ENCODE measurements at regions not wholly inside any gene's neighbourhood (a gene's known extent, or its start where the extent isn't known, plus 50 kb on each side); places are given as distances from the start of the nearest gene placed in this dataset.
A peak's percentile ranks its signal among the peaks of the same experiment; 100 is the strongest.
"Not testable (repeated sequence)": the region's sequence is repeated elsewhere in the genome, so short reads cannot be mapped to it uniquely, and the experiment has no call there.

DNA sequence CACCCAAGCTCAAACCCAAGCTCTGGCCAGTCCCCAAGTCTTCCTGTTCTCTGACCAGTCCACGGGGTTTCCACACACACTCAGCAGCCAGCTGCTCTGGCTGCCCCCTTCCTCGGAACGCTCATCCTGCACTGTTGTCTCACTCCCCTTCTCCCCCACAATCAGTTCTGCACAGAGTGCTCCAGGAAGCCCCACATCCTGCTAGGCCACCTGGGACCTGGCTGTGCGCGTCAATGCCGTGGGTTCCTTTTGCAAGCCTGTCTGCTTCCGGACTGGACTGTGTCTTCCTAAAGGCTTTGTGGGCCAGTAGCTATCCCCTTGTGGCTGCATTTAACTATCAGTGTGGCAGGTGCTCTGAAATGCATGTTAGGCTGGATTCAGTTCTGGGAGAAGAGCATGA is 605.0 kb upstream of the RAB6C start:
- no peak for DNase-seq

DNA sequence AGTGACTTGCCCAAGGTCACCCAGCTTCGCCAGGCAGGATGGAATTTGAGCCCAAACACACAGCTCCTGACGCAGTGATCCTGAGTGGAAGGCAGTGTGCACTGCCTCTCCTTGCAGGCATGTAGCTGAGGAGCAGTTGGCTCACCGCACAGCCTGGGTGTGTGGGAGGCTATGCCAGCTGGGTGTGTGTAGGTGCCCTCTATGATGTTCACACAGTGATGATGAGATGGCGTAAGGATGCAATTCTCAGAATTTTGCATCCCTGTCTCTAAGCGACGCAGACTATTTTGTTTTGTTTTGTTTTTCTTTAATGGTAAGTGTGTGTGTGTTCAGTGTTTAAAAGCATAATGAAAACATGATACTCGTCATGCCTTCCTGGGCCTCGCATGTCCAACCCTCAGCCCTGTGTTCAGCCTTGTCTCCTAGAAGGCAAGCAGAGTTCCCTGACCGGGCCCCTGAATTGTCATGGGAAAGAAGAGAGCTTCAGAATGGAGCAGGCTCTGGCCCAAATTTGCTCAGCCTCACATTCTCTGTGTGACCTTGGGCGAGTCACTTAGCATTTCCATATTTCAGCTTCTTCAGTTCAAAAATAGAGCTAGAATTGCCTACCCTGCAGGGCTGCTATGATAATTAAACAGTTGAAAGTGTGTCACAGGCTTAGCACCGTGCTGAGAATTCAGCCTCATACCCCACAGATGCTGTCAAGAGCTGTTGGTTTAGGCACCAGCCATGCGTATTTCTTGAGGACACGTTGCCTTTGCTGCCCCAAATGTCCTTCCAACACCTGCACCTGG is 603.6 kb upstream of the RAB6C start:
- no peak for DNase-seq

GRCh38 chr2:129376426-129377077 is 602.9 kb upstream of the RAB6C start:
- no peak for DNase-seq

DNA sequence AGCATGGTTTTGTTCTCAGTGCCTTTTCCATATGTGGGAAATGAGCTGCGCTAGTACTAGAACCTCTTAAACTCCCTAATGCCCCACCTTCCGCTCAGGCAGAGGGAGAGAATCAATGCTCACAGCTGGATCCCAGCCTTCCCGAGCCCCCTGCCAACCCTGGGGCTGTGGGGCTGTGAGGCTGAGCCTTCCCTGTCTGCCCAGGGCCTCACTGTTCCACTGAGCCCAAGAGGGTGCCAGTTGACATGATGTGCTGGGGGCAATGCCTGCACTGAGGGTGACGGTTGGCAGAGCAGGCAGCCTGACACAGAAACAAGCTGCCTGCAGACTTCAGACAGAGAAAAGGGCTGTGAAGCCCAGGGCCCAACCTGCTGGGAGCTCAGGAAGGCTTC is 602.4 kb upstream of the RAB6C start:
- DNase-seq, result no peak

GRCh38 chr2:129378186-129378585 is 601.3 kb upstream of the RAB6C start:
- no peak for DNase-seq

- DNase-seq, result no peak
Measured at GRCh38 chr2:129379411-129379810, 600.1 kb upstream of the RAB6C start.

- no peak for DNase-seq
Measured at GRCh38 chr2:129381789-129382188, 597.7 kb upstream of the RAB6C start.

GRCh38 chr2:129388870-129389269 is 590.6 kb upstream of the RAB6C start:
- DNase-seq, result no peak

DNA sequence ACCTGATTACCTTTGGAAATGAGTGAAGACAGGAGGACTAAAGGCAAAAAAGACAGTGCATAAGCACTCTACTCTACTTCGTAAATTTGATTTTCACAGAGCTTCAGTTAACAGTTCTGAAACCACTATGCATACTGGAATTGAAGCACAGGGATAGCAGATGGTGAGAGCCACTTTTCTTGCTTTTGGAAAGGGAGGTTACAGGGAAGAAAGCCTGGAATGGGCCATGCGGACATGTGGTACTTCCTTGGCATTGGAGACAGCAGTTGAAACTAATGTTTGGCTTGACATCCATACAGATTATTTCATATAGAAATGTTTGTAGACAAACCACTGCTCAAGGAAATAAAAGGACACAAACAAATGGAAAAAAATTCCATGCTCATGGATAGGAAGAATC is 585.6 kb upstream of the RAB6C start:
- DNase-seq, result no peak

DNA sequence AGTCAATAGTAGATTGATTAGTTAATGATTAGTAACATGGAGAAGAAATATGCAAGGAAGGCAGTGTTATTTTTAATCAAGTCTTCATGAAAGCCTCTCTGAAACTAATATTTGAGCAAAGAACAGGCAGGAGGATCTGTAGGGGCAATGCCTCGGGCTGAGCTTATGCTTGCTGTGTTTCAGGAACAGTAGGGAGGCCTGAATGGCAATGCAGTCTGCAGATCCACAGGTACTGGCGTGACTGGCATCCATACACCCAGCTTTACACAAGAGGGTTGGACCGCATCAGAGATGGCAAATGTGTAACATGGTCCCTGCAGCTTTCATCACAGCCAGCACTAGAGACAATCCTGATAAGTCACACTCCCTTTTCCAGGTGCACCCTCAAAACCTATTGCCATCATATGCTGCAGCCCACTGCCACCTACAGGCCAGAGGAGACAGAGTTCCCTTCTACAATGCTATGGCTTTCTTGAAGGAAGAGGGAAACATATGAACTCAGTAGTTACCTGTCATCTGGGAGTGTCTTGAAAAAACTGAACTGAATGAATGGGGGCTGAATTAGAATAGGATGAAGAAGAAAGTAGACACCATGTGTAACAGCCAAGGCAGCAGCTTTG is 582.4 kb upstream of the RAB6C start:
- DNase-seq, result peak; percentile 38

DNA sequence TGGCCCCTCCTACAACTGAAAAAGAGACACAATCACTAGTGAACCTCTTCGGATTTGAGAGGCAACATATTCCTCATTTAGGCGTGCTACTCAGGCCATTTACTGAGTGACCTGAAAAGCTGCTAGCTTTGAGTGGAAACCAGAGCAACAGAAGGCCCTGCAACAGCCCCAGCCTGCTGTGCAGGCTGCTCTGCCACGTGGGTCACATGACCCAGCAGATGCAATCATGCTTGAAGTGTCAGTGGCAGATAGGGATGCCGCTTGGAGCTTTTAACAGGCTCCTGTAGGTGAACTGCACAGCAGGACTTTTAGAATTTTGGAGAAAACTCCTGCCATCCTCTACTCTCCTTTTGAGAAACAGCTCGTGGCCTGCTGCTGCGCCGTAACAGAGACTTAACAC is 578.6 kb upstream of the RAB6C start:
- no peak for DNase-seq

DNA sequence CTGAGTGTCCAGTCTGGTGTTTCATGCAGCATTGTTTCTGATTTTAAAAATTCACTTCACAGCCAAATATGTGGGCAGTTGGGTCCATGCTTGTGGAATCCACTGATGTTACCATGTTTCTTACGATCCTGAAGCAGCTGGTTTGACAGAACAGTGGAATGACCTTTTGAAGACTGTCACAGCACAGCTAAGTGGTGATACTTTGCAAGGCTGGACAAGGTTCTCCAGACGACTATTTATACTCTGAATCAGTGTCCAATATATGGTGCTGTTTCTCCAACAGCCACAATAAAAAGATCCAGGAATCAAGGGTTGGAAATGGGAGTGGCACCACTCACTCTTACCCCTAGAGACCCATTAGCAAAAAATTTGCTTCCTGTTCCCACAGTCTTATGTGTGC is 577.4 kb upstream of the RAB6C start:
- no peak for DNase-seq

DNA sequence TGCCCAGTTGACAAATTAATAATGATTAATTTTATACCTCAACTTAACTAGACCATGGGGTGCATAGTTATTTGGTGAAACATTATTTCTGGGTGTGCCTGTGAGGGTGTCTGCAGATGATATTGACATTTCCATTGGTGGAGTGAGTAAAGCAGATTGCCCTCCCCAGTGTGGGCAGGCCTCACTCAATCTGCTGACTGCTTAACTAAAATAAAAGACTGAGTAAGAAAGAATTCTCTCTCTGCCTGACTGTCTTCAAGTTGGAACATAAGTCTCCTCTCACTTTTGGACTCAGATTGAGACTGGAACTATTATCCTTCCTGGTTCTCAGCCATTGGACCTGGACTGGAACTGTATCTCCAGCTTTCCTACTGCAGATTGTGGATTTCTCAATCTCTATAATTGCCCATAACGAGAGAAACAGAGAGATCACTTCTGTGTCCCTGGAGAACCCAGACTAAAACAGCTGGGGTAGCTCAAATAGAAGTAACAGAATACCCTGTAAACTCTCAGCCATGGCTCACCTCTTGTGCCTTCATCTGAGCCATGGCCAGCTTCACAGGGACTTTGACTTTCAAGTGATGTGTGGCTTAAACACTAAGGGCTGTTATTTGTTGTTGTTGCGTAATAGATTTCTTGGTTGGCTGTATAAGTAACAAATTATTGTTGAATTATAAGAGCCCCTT is 575.3 kb upstream of the RAB6C start:
- no peak for DNase-seq

DNA sequence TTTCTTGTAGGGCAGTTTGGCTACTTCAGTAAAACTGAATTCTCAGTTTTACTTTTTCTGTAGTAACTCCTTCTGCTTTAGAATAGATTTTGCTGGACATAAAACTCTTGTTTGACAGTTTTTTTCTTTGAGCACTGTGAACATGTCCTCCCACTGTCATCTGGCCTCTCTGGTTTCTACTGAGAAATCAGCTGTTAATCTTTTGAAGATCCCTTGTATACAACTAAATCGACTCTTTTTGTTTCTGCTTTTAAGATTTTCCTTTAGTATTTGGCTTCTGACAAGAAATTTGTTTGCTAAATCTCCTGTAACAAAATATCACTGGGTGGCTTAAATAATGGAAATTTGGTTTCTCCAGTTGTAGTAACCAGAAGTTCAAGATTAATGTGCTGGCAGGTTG is 570.9 kb upstream of the RAB6C start:
- DNase-seq, result no peak

- not testable (repeated sequence) for DNase-seq
Measured at GRCh38 chr2:129417041-129417440, 562.4 kb upstream of the RAB6C start.

- no peak for DNase-seq
Measured at GRCh38 chr2:129422028-129422427, 557.4 kb upstream of the RAB6C start.

GRCh38 chr2:129428086-129428660 is 551.3 kb upstream of the RAB6C start:
- no peak for DNase-seq

- DNase-seq, result no peak
Measured at GRCh38 chr2:129430911-129431310, 548.6 kb upstream of the RAB6C start.

GRCh38 chr2:129431881-129432280 is 547.6 kb upstream of the RAB6C start:
- no peak for DNase-seq

- no peak for DNase-seq
Measured at GRCh38 chr2:129436809-129437208, 542.7 kb upstream of the RAB6C start.

DNA sequence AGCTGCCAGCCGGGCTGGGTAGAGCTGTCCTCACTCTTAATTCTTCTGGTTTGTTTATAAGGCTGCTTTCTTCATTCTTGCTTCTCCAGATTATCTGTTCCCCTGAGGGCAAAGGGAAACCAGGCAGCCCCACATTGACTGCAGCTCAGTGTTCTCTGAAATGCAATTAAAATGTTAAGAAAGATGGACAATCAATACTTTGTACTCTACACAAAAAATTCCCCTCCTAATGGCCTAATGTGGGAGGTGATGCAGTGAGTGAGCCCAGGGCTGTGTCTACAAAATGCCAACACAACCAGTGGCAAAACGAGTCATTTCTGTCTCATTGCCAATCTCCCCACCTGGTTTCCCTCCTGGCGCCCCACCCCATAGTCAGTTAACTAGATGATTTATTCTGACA is 541.7 kb upstream of the RAB6C start:
- no peak for DNase-seq

GRCh38 chr2:129438501-129439057 is 540.9 kb upstream of the RAB6C start:
- no peak for DNase-seq

Data from DMS153 (cell line).